Right renal pelvis (tissue), 4 donors: ENCODE measurements at regions not wholly inside any gene's neighbourhood (a gene's known extent, or its start where the extent isn't known, plus 50 kb on each side); places are given as distances from the start of the nearest gene placed in this dataset.

Experiments used
- DNase-seq, 4 donors: peaks; one replicate each; pipeline ENCODE4 v3.0.0-alpha.2; 2013; ENCODE audit warnings: low read depth in 4 of 4, low spot score in 3 of 4, missing footprints in 1 of 4

GRCh38 chr4:135834471-135834870 lies 1632.9 kb upstream of the PABPC4L start:
- DNase-seq, result no peak

- no peak for DNase-seq
Observed at GRCh38 chr4:135833529-135833928, 1631.9 kb upstream of the PABPC4L start.

- DNase-seq, result no peak
Observed at GRCh38 chr4:135824759-135825296, 1623.2 kb upstream of the PABPC4L start.

- DNase-seq, result no peak
Observed at GRCh38 chr4:135804785-135805184, 1603.2 kb upstream of the PABPC4L start.

GRCh38 chr4:135777361-135777760 lies 1575.8 kb upstream of the PABPC4L start:
- DNase-seq, result no peak

GRCh38 chr4:135775909-135776308 lies 1574.3 kb upstream of the PABPC4L start:
- DNase-seq, result no peak

GRCh38 chr4:135770505-135770904 lies 1568.9 kb upstream of the PABPC4L start:
- no peak for DNase-seq

GRCh38 chr4:135744928-135745327 lies 1543.3 kb upstream of the PABPC4L start:
- DNase-seq, result no peak

GRCh38 chr4:135741583-135741982 lies 1540.0 kb upstream of the PABPC4L start:
- no peak for DNase-seq

GRCh38 chr4:135739354-135739753 lies 1537.8 kb upstream of the PABPC4L start:
- DNase-seq, result no peak

- DNase-seq, result no peak
Observed at GRCh38 chr4:135735512-135735911, 1533.9 kb upstream of the PABPC4L start.

- DNase-seq, result no peak
Observed at GRCh38 chr4:135732448-135732847, 1530.9 kb upstream of the PABPC4L start.

GRCh38 chr4:135731682-135732081 lies 1530.1 kb upstream of the PABPC4L start:
- no peak for DNase-seq

GRCh38 chr4:135724421-135724820 lies 1522.8 kb upstream of the PABPC4L start:
- no peak for DNase-seq

GRCh38 chr4:135718019-135718418 lies 1516.4 kb upstream of the PABPC4L start:
- no peak for DNase-seq

- DNase-seq, result no peak
Observed at GRCh38 chr4:135705343-135705742, 1503.8 kb upstream of the PABPC4L start.

GRCh38 chr4:135694066-135694465 lies 1492.5 kb upstream of the PABPC4L start:
- no peak for DNase-seq

- DNase-seq, result no peak
Observed at GRCh38 chr4:135684001-135684400, 1482.4 kb upstream of the PABPC4L start.

- DNase-seq, result no peak
Observed at GRCh38 chr4:135672202-135672601, 1470.6 kb upstream of the PABPC4L start.

- DNase-seq, result no peak
Observed at GRCh38 chr4:135670548-135670947, 1469.0 kb upstream of the PABPC4L start.
